Thoracic aorta (tissue), 2 donors: ENCODE measurements at regions not wholly inside any gene's neighbourhood (a gene's known extent, or its start where the extent isn't known, plus 50 kb on each side); places are given as distances from the start of the nearest gene placed in this dataset.
"Not testable (repeated sequence)": the region's sequence is repeated elsewhere in the genome, so short reads cannot be mapped to it uniquely, and the experiment has no call there.

Experiments
- ATAC-seq: fragments of 150-250 bp; one replicate; pipeline ENCODE4 v1.8.0; 2017; ENCODE audit warnings: low read depth; ENCODE audit not compliant: insufficient number of reproducible peaks, low FRiP score
- DNase-seq: peaks from one replicate; pipeline ENCODE4 v3.0.0-alpha.2; 2020; ENCODE audit warnings: low spot score
- H3K27ac ChIP-seq, 2 donors: fragments of 200-600 bp; sonication (generic); 1 replicate in 1 of 2; 2 replicates in 1 of 2; pipeline ENCODE4 v1.5.1; 2016; ENCODE audit warnings: mild to moderate bottlenecking in 2 of 2, moderate library complexity in 2 of 2
- H3K27me3 ChIP-seq: fragments of 200-600 bp; sonication (generic); replicated peaks from 2 replicates; pipeline ENCODE4 v1.6.0; 2016; ENCODE audit warnings: mild to moderate bottlenecking; ENCODE audit not compliant: insufficient read depth
- H3K36me3 ChIP-seq: fragments of 200-600 bp; sonication (generic); one replicate; pipeline ENCODE4 v1.5.1; 2016
- H3K4me1 ChIP-seq, 2 donors: fragments of 200-600 bp; sonication (generic); 1 replicate in 1 of 2; 2 replicates in 1 of 2; pipeline versions ENCODE4 v1.5.1 to v1.6.0; 2016; ENCODE audit warnings: low read depth in 2 of 2, mild to moderate bottlenecking in 1 of 2; ENCODE audit not compliant: control insufficient read depth in 1 of 2
- H3K4me3 ChIP-seq: fragments of 200-600 bp; sonication (generic); 2 replicates; pipeline ENCODE4 v1.5.1; 2016; ENCODE audit warnings: mild to moderate bottlenecking
- H3K9me3 ChIP-seq: fragments of 200-600 bp; sonication (generic); 2 replicates; pipeline ENCODE4 v1.5.1; 2016

- not testable (repeated sequence) for H3K4me1 ChIP-seq, H3K27me3 ChIP-seq, H3K27ac ChIP-seq, H3K9me3 ChIP-seq, H3K4me3 ChIP-seq, H3K36me3 ChIP-seq, DNase-seq, ATAC-seq
These were observed 325.9 kb downstream of the GOLGA6L6 start for GRCh38 chr15:20215700-20216099.

- H3K27me3 ChIP-seq, H3K9me3 ChIP-seq, H3K4me3 ChIP-seq, H3K27ac ChIP-seq, H3K4me1 ChIP-seq, ATAC-seq, H3K36me3 ChIP-seq, DNase-seq: not testable (repeated sequence)
These were observed 327.5 kb downstream of the GOLGA6L6 start for GRCh38 chr15:20214101-20214500.

GRCh38 chr15:20211508-20211907 lies 330.1 kb downstream of the GOLGA6L6 start:
- peak; percentile 12 for ATAC-seq

GRCh38 chr15:20209973-20210372 lies 331.6 kb downstream of the GOLGA6L6 start:
- not testable (repeated sequence) for H3K4me1 ChIP-seq, ATAC-seq, H3K9me3 ChIP-seq, H3K27me3 ChIP-seq, H3K36me3 ChIP-seq, H3K27ac ChIP-seq, H3K4me3 ChIP-seq, DNase-seq

More at GRCh38 chr15:20211508-20211907, 330.1 kb downstream of the GOLGA6L6 start:
- not testable (repeated sequence) for H3K9me3 ChIP-seq, H3K4me3 ChIP-seq, DNase-seq, H3K27me3 ChIP-seq, H3K36me3 ChIP-seq, H3K4me1 ChIP-seq, H3K27ac ChIP-seq

- H3K9me3 ChIP-seq, H3K4me3 ChIP-seq, H3K36me3 ChIP-seq, ATAC-seq, H3K4me1 ChIP-seq, DNase-seq, H3K27me3 ChIP-seq, H3K27ac ChIP-seq: not testable (repeated sequence)
These were observed 334.0 kb downstream of the GOLGA6L6 start for GRCh38 chr15:20207607-20208006.

- H3K9me3 ChIP-seq, DNase-seq, H3K27ac ChIP-seq, ATAC-seq, H3K27me3 ChIP-seq, H3K4me3 ChIP-seq, H3K36me3 ChIP-seq, H3K4me1 ChIP-seq: not testable (repeated sequence)
These were observed 334.4 kb downstream of the GOLGA6L6 start for GRCh38 chr15:20207198-20207597.

GRCh38 chr15:20204177-20204866 lies 337.3 kb downstream of the GOLGA6L6 start:
- H3K4me1 ChIP-seq, H3K9me3 ChIP-seq, H3K27me3 ChIP-seq, H3K27ac ChIP-seq, DNase-seq, H3K36me3 ChIP-seq, H3K4me3 ChIP-seq, ATAC-seq: not testable (repeated sequence)

- not testable (repeated sequence) for ATAC-seq, DNase-seq, H3K27me3 ChIP-seq, H3K4me1 ChIP-seq, H3K9me3 ChIP-seq, H3K36me3 ChIP-seq, H3K27ac ChIP-seq, H3K4me3 ChIP-seq
These were observed 337.9 kb downstream of the GOLGA6L6 start for GRCh38 chr15:20203649-20204150.

GRCh38 chr15:20194591-20195198 lies 346.9 kb downstream of the GOLGA6L6 start:
- not testable (repeated sequence) for H3K27ac ChIP-seq, H3K9me3 ChIP-seq, ATAC-seq, H3K4me1 ChIP-seq, DNase-seq, H3K36me3 ChIP-seq, H3K27me3 ChIP-seq, H3K4me3 ChIP-seq

GRCh38 chr15:20192982-20193929 lies 348.3 kb downstream of the GOLGA6L6 start:
- H3K4me3 ChIP-seq, result peak overlapping the region; percentile 34
- H3K27ac ChIP-seq, H3K36me3 ChIP-seq, H3K4me1 ChIP-seq, H3K27me3 ChIP-seq, DNase-seq, H3K9me3 ChIP-seq: not testable (repeated sequence)
- ATAC-seq, result peak; percentile 74

GRCh38 chr15:20191508-20192125 lies 350.0 kb downstream of the GOLGA6L6 start:
- H3K36me3 ChIP-seq, ATAC-seq, DNase-seq, H3K4me3 ChIP-seq, H3K4me1 ChIP-seq, H3K27ac ChIP-seq, H3K27me3 ChIP-seq, H3K9me3 ChIP-seq: not testable (repeated sequence)

- H3K36me3 ChIP-seq, H3K4me3 ChIP-seq, H3K4me1 ChIP-seq, DNase-seq, H3K9me3 ChIP-seq, H3K27me3 ChIP-seq, ATAC-seq, H3K27ac ChIP-seq: not testable (repeated sequence)
These were observed 353.0 kb downstream of the GOLGA6L6 start for GRCh38 chr15:20188611-20189010.
